ENCODE measurements at regions not wholly inside any gene's neighbourhood (a gene's known extent, or its start where the extent isn't known, plus 50 kb on each side); places are given as distances from the start of the nearest gene placed in this dataset.

- TF ChIP-seq CTCF (tag by site-specific recombination; IDR thresholded peaks at IDR 0.05) = no peak
- no peak for TF ChIP-seq SALL2 (tag by site-specific recombination; IDR thresholded peaks at IDR 0.05; ENCODE audit: borderline replicate concordance)
- TF ChIP-seq ZNF610 (tag by site-specific recombination; IDR thresholded peaks at IDR 0.05; ENCODE audit: borderline replicate concordance) = no peak
- no peak for TF ChIP-seq ZNF473 (tag by site-specific recombination; IDR thresholded peaks at IDR 0.05)
- TF ChIP-seq MZF1 (tag by site-specific recombination; IDR thresholded peaks at IDR 0.05; ENCODE audit: borderline replicate concordance) = no peak
- no peak for TF ChIP-seq SP7 (tag by site-specific recombination; IDR thresholded peaks at IDR 0.05)
- TF ChIP-seq ZNF561 (tag by site-specific recombination; IDR thresholded peaks at IDR 0.05; ENCODE audit: borderline replicate concordance) = no peak
- no peak for TF ChIP-seq HOXA7 (CRISPR knock-in tag; IDR thresholded peaks at IDR 0.05; ENCODE audit: borderline replicate concordance)
- TF ChIP-seq ZNF175 (tag by site-specific recombination; IDR thresholded peaks at IDR 0.05) = no peak
- TF ChIP-seq ZNF398 (tag by site-specific recombination; IDR thresholded peaks at IDR 0.05) = no peak
- TF ChIP-seq ZNF274 (IDR thresholded peaks at IDR 0.05; ENCODE audit: low read length) = no peak
- no peak for TF ChIP-seq ZNF274 (tag by site-specific recombination; IDR thresholded peaks at IDR 0.05; ENCODE audit: borderline replicate concordance)
- TF ChIP-seq ZNF121 (tag by site-specific recombination; IDR thresholded peaks at IDR 0.05) = no peak
- TF ChIP-seq REST (tag by site-specific recombination; IDR thresholded peaks at IDR 0.05) = no peak
These were observed 1245.7 kb upstream of the LRRTM1 start for GRCh38 chr2:81550277-81550676.

Measured in HEK293 (cell line).